Fibroblast of upper back skin (primary cell): ENCODE measurements at regions not wholly inside any gene's neighbourhood (a gene's known extent, or its start where the extent isn't known, plus 50 kb on each side); places are given as distances from the start of the nearest gene placed in this dataset.

Experiments
- DNase-seq: peaks from one replicate; pipeline ENCODE4 v3.0.0-alpha.2; 2013

DNA sequence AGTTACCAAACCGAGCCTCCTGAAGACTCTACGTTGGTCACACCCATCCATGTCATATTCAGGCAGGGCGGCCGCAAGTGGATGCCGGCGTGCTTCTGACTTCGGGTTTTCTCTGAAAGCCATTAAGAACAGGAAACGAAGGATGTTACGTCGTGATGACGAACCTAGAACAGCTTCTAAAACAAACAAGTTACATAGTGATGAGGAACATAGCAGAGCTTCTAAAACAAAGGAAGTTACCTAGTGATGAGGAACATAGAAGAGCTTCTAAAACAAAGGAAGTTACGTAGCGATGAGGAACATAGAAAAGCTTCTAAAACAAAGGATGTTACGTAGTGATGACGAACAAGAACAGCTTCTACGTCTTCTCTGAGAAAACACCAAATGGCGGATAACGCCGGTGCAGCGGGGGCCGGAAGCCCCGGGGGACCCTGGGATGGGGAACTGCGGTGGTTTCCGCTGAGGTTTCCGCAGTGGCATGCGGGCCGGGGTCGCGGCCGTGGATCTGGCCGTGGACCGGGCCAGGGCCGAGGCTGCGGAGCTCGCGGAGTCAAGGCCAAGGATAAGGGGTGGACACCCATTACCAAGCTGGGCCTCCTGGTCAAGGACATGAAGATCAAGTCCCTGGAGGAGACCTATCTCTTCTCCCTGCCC lies 141.1 kb downstream of the SOCS6 start:
- DNase-seq = no peak

DNA sequence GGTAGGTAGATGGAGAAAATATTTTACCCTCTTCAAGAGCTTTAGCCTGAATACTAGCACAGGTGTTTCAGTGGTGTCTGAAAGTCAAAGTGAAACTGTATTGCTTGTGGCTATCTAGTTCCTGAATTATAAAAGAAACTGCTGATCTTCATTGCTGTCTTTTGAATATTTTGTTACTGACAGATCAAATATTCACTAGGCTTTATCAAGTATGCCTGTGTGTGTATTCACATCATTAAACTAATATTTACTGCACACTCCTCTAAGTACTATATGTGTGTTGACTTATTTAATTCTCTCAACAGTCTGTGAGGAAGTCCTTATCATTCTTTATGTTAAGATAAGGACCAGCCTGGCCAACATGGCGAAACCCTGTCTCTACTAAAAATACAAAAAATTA lies 139.6 kb downstream of the SOCS6 start:
- no peak for DNase-seq

DNA sequence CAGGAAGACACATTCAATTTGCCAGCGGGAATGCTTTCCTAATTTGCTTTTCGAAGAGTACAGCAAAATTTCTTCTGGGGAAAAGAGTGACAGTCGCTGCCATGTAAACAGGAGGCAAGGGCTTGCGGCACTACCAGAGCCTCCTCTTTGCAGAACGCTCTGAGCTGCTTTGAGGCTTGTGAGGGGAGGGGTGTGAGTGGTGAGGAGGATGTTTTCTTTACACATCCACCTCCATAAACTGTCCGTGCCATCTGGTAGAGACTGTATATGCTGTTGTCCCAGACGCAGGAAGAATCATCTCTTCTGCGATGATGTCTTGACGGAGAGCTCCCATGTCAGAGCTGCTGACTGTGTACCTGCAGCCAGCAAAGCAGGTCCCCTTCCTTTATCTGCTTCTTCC lies 138.0 kb downstream of the SOCS6 start:
- DNase-seq = no peak

DNA sequence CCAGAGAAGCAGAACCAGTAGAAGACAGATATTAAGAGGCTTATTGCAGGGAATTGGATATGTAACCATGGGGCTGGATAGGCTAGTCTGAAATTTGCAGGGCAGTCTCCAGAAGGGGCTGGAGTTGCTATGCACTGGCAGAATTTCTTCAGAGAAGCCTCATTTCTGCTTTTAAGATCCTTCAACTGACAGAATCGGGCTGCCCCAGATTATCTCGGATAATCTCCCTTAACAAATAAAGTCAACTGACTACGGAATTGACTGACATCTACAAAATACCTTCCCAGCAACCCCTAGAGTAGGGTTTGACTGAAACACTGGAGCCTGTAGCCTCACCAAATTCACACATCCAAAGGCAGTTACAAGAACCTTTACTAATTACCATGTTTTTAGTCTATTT lies 136.4 kb downstream of the SOCS6 start:
- no peak for DNase-seq

DNA sequence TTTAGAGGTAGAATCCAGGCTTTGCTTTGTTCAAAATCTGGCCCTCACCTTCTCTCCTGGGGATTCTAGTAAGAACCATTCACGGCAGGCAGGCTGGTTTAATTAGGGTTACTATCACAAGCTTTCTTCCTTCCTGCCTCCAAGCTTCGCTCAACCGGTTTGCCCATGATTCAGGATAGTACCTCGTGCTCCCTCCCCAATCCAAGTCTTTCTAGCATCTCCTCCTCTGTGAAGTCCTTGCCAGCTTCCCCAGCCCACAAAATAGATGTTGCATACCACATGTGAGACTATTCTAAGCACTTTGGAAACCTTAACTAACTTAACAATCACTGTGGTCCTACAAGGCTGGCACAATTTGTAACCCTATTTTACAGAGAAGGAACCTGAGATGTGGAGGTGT lies 135.1 kb downstream of the SOCS6 start:
- DNase-seq = peak; percentile 61

DNA sequence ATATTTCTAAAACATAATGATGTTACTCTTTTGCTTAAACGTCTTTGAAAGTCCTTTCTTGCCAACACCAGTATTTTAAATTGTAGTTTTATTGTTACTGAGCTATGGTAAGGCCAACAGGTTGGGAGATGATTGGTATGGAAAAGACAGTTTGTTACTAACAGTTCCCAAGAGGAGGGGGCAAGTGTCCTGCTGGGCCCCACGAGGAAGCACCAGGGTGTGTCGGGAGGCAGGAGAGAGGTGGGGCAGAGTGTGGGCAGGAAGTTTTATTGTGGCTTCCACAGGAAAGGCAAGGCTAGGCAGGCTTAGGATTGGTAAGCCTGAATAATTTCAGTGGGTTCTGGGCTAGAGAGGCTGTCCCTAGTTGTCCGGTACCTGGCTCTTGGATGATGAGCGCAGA lies 134.3 kb downstream of the SOCS6 start:
- DNase-seq = no peak

DNA sequence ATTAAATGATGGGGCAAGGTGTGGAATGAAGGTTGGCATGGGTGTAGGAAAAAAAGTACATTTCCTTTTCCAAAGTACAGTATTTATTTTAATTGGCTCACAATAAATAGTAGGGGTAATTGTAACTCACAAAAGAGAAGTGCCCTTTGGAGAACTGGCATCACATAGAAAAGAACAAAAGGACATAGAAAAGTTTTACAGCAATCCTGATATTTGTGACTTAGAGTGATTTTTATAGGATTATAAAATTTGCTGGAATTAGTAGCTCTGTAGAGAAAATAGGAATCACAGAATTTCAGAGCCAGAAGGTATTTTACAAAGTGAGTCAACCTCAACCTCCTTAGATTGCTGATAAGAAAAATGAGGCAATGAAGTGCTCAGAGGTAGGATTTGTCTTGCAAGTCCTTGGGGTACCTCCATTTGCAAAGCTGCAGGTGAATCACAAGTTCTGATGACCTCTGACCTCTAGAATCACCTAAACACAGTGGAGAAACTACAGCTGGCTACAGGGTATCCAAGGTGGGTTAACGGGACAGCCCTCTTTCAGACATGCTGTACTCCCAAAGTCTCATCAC lies 133.6 kb downstream of the SOCS6 start:
- DNase-seq = no peak

DNA sequence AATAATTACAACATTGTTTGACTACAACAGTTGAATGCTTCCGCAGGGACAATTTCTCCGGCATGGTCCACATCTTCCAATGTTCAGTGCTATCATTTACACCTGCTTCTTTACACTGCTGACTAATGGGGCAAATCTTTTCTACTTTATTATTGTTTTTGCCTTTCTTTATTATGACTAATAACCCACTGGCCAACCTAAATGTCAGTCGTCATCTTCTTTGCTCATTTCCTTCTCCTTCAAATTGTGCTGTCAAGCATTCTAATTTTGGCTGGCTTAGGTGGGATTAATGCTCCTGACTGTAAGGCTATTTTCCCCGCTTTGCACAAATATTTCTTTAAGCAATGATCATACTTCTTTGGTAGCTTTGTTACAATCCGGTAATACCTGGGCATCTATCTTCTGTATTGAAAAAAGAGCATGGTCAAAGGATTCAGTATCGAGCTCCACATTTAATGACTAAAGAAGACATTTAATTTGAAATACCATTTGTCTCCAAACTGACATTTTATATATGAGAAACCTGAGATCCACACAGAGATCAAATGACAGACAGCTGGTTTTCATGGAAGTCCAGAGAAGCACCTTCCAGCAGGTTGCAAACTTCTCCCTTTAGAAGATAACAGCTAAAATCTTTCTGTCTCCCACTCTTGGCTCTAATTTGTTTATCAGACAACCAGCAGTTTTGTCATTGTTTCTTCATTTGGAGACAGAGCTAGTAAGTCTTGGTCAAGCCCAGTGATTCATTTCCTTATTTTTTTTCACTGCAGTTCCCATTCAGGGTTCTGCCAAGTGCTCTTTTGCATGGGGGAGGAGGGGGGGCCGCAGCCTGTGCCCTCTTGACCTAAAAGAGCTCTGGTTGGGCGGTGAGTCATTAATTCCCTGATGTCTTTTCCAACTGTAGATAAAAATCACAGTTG lies 132.9 kb downstream of the SOCS6 start:
- peak; percentile 90 for DNase-seq

DNA sequence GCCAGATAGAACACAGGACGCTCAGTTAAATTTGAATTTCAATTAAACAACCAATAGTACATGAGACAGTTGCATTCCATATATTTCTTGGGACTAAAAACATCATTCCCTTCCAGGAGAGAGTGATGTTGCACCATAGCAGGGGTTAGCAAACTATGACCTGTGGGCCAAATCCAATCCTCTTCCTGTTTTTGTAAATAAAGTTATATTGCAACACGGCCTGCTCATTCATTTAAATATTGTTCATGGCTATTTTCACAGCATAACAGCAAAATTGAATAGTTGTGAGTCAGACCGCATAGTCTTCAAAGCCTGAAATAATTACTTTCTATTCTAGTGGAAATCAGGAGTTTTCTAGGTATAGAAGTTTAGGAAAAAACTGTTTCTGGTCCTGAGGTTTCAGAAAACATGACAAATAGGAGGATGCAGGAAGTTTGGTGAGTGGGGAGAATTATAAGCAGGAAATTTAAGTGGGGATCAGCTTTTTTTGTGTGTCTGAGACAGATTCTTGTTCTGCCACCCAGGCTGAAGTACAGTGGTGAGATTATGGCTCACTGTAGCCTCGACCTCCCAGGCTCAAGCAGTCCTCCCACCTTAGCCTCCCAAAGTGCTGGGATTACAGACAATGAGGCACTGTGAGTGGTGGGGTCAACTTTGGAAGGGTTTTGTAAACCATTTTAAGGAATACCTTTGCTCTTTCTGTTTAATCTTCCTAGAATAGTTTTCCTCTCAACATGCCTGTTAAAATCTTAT lies 131.5 kb downstream of the SOCS6 start:
- peak; percentile 45 for DNase-seq

DNA sequence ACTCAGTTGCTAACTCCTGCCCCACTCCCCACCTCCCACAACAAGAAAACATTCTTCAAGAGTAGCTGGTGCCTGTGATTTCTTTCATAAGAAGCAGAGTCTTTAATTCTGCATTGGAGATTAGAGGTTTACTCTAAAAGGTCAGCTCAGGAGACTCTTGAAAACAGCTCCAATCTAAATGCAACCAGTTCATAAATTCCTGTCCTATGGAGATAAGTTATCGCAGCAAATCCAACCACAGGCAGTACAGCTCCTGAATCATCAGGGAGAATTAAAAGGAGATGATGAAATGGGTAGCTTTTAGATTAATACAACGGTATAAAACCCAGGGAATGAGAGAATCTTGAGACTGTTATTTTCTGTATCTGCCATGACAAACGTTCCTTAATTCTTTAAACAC lies 130.7 kb downstream of the SOCS6 start:
- DNase-seq = peak; percentile 75

DNA sequence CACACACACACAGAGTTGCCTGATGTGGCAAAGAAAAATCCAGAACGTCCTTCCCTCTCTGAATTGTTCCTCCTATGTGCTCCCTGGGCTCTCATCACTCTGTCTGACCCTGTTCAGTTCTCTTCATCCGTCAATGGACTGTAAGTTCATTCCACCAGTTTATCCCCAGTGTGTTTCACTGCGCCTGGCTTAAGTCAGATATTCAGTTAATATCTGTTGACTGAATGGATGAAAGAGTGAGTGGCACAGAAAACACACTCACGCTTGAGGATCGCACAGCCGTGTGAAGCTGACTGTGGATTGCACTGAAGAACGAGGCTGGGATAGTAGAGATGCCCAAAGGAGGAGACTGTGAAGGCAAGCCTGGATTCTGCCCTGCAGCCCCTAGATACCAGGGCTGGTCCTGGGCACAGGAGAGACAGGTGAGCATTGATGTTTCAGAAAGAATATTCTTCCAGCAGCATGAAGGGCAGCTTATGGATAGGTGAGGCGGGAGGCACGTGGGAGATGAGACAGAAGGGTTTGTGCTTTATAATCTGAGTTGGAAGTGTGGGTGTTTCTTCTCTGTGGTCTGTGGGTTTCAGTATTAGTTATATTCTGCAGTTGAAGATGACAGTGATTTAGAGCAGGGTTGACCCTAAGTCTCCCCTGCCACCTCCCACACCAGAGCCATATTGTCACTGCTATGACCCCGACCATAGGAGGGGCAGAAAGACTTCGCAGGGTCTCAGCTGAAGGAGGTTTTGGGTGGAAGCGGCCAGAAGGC lies 129.9 kb downstream of the SOCS6 start:
- DNase-seq = no peak

DNA sequence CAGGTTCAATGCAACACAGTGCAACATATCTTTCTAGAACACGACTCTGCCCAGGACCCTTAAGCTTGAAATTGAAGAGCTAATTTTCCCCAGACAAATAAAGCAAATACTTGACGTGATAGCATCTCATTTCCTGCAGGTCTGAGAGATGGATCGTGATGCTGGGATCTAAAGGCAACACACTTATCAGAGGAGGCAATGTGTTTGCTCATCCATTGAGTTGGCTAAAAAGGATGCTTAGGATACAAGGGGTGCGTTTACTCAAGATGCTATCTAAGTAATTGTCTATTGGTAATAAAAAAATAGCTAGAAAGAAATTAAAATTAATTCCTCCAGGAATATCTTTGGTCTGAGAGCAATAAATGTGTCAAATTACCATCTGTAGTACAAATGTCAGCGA lies 129.0 kb downstream of the SOCS6 start:
- no peak for DNase-seq

DNA sequence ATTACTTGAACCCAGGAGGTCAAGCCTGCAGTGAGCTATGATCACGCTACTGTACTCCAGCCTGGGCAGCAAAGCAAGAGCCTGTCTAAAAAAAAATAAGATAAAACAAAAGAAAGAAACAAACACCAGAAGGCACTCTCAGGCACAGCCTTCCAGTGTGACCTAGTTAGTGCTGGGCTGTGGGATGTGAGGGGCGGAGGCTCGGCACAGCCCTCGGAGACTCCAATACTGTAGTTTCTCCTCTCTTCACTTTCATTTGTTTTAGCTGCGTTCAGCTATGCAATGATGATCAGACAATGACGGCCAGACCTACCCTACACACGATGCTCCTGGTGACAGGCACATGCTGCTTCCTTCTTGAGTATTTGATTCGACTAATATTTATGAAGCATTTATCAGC lies 127.7 kb downstream of the SOCS6 start:
- no peak for DNase-seq

DNA sequence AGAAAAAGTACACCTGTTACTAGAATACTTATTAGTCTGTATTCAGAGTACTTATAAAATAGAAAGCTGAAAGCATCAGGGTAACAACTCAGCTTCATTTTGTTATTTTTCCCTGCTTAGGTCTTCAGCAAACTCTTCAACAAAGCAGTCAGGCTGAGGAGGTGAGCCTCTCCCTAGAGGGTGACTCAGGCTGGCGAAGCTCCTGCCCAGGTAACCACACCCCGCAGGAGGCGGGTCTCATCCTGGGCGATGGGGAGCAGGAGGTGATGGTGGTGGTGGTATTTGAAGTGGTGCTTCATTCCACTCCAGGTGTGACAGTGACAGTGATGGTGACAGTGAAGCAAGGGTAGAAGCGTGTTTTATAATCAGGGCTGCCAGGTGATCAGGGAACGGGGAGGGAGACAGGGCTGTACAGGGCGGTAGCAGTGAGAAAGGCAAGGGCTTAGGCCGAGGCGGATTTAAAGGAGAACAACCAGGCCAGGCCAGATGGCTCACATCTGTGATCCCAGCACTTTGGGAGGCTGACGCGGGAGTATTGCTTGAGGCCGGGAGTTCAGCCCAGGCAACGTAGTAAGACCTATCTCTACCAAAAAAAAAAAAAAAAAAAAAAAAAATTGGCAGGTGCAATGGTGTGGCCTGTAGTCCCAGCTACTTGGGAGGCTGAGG lies 127.1 kb downstream of the SOCS6 start:
- DNase-seq = no peak

DNA sequence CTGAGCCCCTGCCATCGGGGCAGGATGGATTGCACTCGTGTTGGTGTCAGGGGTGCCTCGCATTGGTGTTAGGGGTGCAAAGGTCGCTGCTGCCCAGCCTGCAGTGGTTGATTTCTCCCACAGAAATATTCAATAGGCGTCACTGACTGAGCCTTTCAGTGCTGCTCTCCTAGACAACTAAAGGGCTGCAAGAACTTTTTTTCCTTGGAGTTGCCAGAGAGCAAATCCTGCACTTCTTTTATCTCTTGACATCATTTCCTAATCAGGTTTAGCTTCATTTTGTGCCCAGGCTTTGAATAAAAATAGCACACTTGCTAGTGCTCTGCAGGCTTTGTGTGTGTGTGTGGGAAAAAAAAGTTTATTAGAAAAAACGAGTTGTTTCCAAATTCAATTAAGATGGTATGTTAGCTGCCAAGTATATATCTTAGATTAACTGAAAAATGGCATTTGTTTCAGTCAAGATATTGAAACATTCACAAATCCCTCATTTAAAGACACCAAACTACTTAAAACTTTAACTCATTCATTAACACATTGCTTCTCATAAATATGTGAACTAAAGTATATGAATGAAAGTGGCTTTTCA lies 125.6 kb downstream of the SOCS6 start:
- DNase-seq = no peak

DNA sequence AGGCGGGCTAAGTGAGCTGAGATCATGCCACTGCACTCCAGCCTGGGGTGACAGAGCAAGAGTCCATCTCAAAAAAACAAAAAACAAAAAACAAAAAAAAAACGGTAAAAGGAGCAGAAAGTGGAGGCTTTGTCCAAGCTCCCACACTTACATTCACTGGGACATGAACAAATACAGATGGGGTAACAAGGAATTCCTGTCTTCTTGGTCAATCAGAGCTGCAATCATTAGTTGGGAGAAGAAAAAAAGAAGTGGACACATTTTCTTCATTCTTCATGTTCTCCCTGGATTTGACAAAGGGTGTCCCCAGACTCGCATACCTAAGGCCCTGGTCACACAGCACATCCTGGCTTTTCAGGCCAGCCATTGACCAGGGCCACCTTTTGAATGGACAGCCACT lies 124.6 kb downstream of the SOCS6 start:
- DNase-seq = no peak

DNA sequence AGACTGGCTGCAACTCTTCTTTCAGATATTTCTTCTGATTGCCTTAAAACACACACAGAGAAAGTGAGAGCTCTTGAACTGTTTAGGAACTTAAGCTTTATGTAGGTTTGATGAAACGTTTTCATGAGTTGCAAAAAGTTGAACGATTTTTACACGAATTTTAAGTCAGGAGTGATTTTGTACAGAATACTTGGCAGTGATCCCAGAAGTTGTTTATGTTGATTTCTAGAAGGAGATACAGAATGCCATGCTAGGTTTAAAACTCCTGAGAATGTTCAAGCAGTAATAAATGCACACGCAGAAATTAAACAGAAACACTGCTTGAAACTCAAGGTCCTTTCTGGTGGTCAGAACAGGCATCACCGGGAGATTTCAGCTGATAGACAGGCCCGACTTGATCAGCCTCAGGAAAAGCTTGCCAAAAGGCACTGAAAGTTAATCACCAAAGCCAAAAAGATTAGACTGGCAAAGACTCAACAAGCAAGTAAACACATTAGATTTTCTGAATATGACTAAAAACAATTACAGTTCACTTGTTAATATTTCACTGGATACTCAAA lies 123.1 kb downstream of the SOCS6 start:
- no peak for DNase-seq

DNA sequence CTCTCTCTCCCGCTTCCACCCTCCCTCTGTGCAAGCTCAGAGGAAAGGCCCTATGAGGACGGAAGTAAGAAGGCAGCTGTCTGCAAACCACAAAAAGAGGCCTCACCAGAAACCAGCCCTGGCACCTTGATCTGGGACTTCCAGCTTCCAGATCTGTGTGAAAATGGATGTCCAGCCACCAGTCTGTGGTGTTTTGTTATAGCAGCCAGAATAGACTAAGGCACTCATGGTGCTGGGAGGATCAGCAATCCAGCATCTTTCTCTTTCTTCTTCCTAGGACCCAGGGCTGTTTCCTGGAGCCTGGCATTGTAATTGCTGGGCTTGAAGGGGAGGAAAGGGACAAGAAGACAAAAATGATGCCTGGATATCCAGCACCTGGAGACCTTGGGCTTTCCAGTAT lies 122.5 kb downstream of the SOCS6 start:
- no peak for DNase-seq

DNA sequence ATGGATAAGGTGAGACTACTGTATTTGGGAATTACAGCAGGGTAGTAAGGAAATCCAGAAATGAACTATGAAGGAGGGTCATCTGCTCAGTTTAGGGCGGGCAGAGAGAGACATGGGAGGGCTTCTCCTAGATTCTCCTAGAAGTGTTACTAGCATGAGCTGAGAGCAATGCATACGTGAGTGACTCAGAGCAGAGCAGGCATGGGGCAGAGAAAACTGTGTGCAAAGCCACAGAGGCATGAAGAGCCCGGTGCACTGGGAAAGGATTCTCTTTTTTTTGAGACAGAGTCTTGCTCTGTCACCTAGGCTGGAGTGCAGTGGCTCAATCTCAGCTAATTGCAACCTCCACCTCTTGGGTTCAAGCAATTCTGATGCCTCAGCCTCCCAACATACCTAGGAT lies 116.2 kb downstream of the SOCS6 start:
- DNase-seq = no peak

DNA sequence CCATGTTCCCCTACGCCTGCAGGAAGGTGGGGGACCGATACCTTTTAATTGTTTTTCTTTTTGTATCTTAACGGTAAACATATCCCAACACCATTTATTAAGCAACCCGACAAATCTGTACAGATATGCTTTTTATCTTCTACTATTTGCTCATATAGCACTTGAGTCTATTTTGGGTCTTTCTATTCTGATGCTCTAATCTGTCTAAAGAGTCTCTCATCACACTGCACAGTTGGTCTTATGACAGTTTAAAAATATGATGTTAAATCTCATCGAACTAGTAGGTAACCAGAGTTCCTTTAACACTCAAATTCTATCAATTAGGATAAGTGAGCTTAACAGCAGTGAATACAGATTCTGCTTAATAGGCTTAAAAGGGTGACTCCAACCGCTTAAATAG lies 111.6 kb downstream of the SOCS6 start:
- no peak for DNase-seq

DNA sequence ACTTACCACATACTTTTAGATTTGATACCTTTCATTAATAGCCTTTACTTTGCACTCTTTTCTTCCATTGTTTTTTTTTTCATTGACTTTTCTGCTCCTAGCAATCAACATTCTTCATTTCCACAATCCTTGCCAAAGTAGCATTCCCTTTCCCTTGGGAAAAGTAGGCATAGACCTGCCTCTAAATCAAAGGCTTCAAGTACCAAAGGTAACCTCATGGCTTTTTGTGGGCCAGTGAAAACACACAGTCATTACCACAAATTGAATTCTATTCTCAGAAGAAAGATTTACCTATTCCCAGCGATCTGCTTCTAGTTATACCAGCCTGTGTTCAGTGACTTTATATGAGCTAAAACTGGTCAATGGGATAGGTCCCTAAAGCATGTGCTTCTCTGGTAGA lies 109.2 kb downstream of the SOCS6 start:
- no peak for DNase-seq
